Nephron (organoid): ENCODE measurements at regions not wholly inside any gene's neighbourhood (a gene's known extent, or its start where the extent isn't known, plus 50 kb on each side); places are given as distances from the start of the nearest gene placed in this dataset.

Experiments
- H3K27ac Mint-ChIP-seq, 3 experiments: 2 replicates each; pipeline ENCODE4 v1.8.0; 2020; ENCODE audit warnings: mixed read lengths in 3 of 3, mild to moderate bottlenecking in 2 of 3, moderate library complexity in 1 of 3
- H3K27me3 Mint-ChIP-seq: 2 replicates; pipeline ENCODE4 v1.8.0; 2021; ENCODE audit warnings: low read depth, mild to moderate bottlenecking, moderate library complexity, mixed read lengths
- H3K36me3 Mint-ChIP-seq: 2 replicates; pipeline ENCODE4 v1.8.0; 2020; ENCODE audit warnings: low read depth, mixed read lengths
- H3K4me1 Mint-ChIP-seq: 2 replicates; pipeline ENCODE4 v1.8.0; 2020; ENCODE audit warnings: mixed read lengths
- H3K4me3 Mint-ChIP-seq, 3 experiments: 2 replicates each; pipeline ENCODE4 v1.8.0; 2020; ENCODE audit warnings: mild to moderate bottlenecking in 3 of 3, mixed read lengths in 3 of 3, moderate library complexity in 2 of 3
- H3K9me3 Mint-ChIP-seq: 2 replicates; pipeline ENCODE4 v1.8.0; 2020; ENCODE audit warnings: mixed read lengths
- CTCF ChIP-seq, 3 experiments: fragments of 200-600 bp; sonication (generic); IDR thresholded peaks; one replicate each; pipeline ENCODE4 v1.5.0; 2021; ENCODE audit warnings: antibody characterized with exemption in 3 of 3; ENCODE audit not compliant: unreplicated experiment in 3 of 3

DNA sequence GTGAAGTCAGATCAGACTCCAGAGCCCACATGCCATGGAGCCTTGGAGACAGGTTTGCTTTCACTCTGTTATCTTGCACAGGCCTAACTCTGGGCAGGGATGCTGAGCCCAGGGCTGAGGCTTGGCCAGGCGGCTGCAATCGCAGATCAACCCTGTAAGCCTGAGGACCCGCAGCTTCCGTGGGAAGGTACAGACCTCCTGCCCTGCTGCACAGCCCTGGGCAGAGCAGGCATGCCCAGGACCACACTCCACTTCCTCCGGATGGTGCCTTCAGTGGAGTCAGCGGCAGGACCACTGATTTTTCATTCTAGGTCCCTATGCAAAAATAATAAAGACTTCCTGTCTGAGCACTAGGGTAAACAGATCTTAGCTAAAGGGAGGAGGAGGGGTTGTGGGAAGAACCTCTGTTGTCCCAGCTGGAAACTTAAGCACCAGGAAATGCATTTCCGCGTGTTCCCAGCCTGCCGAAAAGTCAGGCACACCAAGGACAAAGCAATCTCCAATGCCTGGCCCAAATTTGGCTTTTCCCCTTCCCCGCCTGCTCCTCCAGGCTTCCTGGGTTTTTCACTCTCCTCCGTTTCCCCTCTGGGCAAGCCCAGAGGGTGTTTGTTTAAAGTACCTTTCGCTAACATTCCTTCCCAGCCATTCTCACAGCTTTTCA lies 87.3 kb downstream of the KCTD15 start:
- Mint-ChIP-seq H3K27ac (peak overlapping the region; percentile 75 to 93 (median 78)), H3K4me3 (peak overlapping the region; percentile 11 to 50 (median 45)), H3K36me3 (no peaks in the 10 kb centered on the region), H3K9me3 (no peaks in the 10 kb centered on the region), H3K4me1 (peaks cover 20% of the 10 kb centered on the region), H3K27me3 (peaks cover 3% of the 10 kb centered on the region)
- no peak for TF ChIP-seq CTCF (IDR thresholded peaks at IDR 0.05; ENCODE audit: unreplicated experiment in 3 of 3)

- no peaks in the 10 kb centered on the region for H3K36me3 Mint-ChIP-seq
- H3K27ac Mint-ChIP-seq: peak overlapping the region in 1 of 3 experiments; percentile 42
- peaks cover 17% of the 10 kb centered on the region for H3K4me1 Mint-ChIP-seq
- H3K9me3 Mint-ChIP-seq: no peaks in the 10 kb centered on the region
- H3K27me3 Mint-ChIP-seq: peaks cover 3% of the 10 kb centered on the region
- TF ChIP-seq CTCF (IDR thresholded peaks at IDR 0.05; ENCODE audit: unreplicated experiment in 3 of 3): no peak
- H3K4me3 Mint-ChIP-seq: no peak overlapping the region
Measured at GRCh38 chr19:33885236-33885635, 88.6 kb downstream of the KCTD15 start.

- Mint-ChIP-seq H3K27me3 (peaks cover 3% of the 10 kb centered on the region), H3K36me3 (no peaks in the 10 kb centered on the region), H3K9me3 (no peaks in the 10 kb centered on the region), H3K27ac (no peak overlapping the region), H3K4me3 (no peak overlapping the region), H3K4me1 (peaks cover 8% of the 10 kb centered on the region)
- no peak for TF ChIP-seq CTCF (IDR thresholded peaks at IDR 0.05; ENCODE audit: unreplicated experiment in 3 of 3)
Measured at GRCh38 chr19:33887891-33888290, 91.2 kb downstream of the KCTD15 start.

- peaks cover 3% of the 10 kb centered on the region for H3K27me3 Mint-ChIP-seq
- no peak overlapping the region for H3K4me3 Mint-ChIP-seq
- no peak overlapping the region for H3K27ac Mint-ChIP-seq
- H3K4me1 Mint-ChIP-seq: peaks cover 8% of the 10 kb centered on the region
- no peak for TF ChIP-seq CTCF (IDR thresholded peaks at IDR 0.05; ENCODE audit: unreplicated experiment in 3 of 3)
- no peaks in the 10 kb centered on the region for H3K36me3 Mint-ChIP-seq
- no peaks in the 10 kb centered on the region for H3K9me3 Mint-ChIP-seq
Measured at GRCh38 chr19:33888665-33889064, 92.0 kb downstream of the KCTD15 start.

GRCh38 chr19:33890569-33890968 lies 93.9 kb downstream of the KCTD15 start:
- Mint-ChIP-seq H3K36me3 (no peaks in the 10 kb centered on the region), H3K9me3 (no peaks in the 10 kb centered on the region), H3K4me3 (no peak overlapping the region), H3K27me3 (peaks cover 9% of the 10 kb centered on the region), H3K27ac (no peak overlapping the region), H3K4me1 (no peaks in the 10 kb centered on the region)
- TF ChIP-seq CTCF (IDR thresholded peaks at IDR 0.05; ENCODE audit: unreplicated experiment in 3 of 3): no peak

- Mint-ChIP-seq H3K27me3 (peaks cover 9% of the 10 kb centered on the region), H3K4me1 (no peaks in the 10 kb centered on the region), H3K9me3 (no peaks in the 10 kb centered on the region), H3K4me3 (no peak overlapping the region), H3K27ac (no peak overlapping the region), H3K36me3 (no peaks in the 10 kb centered on the region)
- TF ChIP-seq CTCF (IDR thresholded peaks at IDR 0.05; ENCODE audit: unreplicated experiment in 3 of 3): no peak
Measured at GRCh38 chr19:33891773-33892172, 95.1 kb downstream of the KCTD15 start.
